ENCODE measurements at regions not wholly inside any gene's neighbourhood (a gene's known extent, or its start where the extent isn't known, plus 50 kb on each side); places are given as distances from the start of the nearest gene placed in this dataset.

DNA sequence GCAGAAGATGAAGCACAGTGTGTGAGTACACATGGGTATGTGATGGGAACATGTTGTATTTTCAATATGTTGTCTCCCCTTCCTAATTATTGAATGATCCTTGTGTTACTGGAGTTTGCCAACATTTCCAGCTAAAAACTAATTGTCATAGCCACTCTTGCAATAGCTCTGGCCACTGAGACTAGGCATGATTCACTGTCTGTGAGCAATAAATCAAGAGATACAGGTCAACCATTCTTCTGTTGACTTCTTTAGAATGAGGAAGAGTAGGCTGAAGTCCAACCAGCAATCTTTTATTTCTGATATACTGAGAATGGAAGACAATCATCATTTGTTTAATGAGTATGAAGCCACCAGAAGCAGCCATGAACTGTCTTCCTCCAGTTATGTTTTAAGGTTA lies 413.9 kb downstream of the SLITRK5 start:
- no peaks in the 10 kb centered on the region for H3K36me3 Mint-ChIP-seq
- ATAC-seq: no peak

DNA sequence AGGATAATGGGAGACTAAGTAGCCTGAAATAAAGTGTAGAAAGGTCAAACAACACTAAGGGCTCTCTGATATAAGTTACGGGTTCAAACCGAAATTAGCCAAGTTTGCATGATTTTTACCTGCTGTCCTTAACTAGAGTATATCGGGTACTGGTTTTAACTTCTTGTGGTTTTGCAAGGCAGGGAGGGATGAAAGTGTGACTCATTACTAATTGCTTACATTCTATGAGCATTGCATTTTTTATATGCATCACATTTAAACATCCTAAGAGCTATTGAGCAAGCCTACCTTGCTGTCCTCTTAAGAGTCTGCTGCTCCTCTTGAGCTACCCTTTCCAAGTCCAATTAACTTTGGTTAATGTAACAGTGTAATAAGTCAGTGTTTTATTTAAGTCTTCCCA lies 415.4 kb downstream of the SLITRK5 start:
- Mint-ChIP-seq H3K9me3 (peaks cover 16 to 21% of the 10 kb centered on the region in 2 donors), H3K27ac (no peak overlapping the region), H3K36me3 (no peaks in the 10 kb centered on the region)
- no peak for ATAC-seq
- no peak for DNase-seq (ENCODE audit: low spot score in 2 of 2)

More for the DNA sequence above, 413.9 kb downstream of the SLITRK5 start:
- DNase-seq (ENCODE audit: low spot score in 2 of 2): no peak
- Mint-ChIP-seq H3K27ac (no peak overlapping the region), H3K9me3 (peaks cover 10 to 15% of the 10 kb centered on the region in 2 donors)

DNA sequence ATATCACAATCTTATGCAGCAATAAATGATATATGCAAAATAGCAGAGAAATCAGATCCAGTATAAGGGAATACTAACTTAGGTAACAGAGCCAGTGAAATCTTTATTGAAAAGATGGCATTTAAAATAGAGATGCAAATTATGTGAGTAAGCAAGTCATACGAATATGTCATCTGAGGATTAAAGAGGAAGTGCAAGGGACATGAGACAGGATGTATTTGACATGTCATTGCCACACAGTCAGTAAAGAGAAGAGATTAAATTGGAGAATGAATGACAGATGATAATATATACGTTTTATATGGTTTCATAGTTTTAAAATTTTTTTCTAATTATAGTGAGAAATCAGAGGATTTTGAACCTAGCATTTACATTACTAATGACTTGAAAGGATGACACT lies 426.4 kb downstream of the SLITRK5 start:
- peaks cover 5 to 16% of the 10 kb centered on the region in 2 donors for H3K9me3 Mint-ChIP-seq
- ATAC-seq (no peak), DNase-seq (ENCODE audit: low spot score in 2 of 2) (no peak)
- H3K36me3 Mint-ChIP-seq: peaks cover 0 to 6% of the 10 kb centered on the region in 2 donors
- H3K27ac Mint-ChIP-seq: no peak overlapping the region

DNA sequence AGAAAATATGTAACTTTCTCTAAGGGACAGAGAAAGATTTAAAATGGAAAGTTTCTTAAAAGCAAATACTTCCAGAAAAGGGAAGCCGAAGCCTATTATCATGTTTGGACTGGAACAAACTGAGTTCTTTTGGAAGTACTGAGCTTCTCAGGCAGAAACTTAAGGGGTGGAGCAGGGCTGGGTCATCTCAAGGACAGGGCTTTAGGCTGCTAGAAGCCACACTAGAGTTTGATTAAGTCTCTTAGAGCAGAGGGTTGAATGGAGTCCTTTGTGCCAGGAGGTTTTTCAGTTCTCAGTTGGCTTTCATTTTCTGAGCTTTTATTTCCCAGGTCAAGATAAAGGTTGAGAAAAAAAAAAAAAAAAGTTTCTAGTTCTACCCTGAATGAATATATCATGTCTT lies 432.7 kb downstream of the SLITRK5 start:
- no peak for DNase-seq (ENCODE audit: low spot score in 2 of 2)
- Mint-ChIP-seq H3K9me3 (peaks cover 10 to 19% of the 10 kb centered on the region in 2 donors), H3K27ac (no peak overlapping the region), H3K36me3 (no peaks in the 10 kb centered on the region)
- no peak for ATAC-seq

DNA sequence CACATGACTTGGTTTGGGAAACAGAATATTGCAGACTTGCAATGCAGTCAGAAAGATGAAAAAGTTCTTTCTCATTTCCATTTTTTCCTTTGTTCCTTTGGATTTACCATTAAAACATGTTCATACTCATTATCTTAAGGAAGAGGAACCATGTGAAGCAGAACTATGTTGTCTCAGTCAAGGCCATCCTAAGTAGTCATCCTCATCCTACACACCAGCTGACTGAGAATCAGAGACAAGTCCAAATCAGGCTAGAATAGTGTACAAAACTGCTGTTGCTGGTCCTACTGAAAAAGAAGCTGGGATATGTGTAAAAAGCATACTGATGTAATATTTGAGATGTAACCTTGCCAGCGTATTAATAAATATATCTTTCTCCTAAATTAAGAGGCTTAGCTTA lies 433.4 kb downstream of the SLITRK5 start:
- Mint-ChIP-seq H3K27ac (no peak overlapping the region), H3K36me3 (no peaks in the 10 kb centered on the region), H3K9me3 (peaks cover 10 to 19% of the 10 kb centered on the region in 2 donors)
- DNase-seq (ENCODE audit: low spot score in 2 of 2): no peak
- ATAC-seq: no peak

DNA sequence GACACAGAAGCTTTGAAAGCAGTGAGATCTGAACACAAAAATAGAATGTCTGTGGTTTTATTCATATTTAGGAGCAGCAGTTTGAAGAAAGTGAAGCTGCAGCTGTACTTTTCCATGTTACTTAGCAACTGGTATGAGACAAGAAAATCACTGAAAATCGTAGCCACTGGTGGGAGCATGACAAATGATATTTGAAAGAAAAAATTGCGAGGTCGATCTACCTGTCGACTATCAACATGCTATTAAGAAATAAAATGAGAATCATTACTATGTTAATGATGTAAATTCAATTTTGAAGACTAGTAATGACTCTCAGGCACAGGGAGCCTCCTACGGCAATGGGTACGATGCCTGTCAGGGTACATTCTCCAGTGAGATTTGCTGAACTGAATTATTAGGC lies 436.4 kb downstream of the SLITRK5 start:
- Mint-ChIP-seq H3K27ac (no peak overlapping the region), H3K9me3 (peaks cover 5 to 8% of the 10 kb centered on the region in 2 donors), H3K36me3 (no peaks in the 10 kb centered on the region)
- DNase-seq (ENCODE audit: low spot score in 2 of 2) (no peak), ATAC-seq (no peak)

DNA sequence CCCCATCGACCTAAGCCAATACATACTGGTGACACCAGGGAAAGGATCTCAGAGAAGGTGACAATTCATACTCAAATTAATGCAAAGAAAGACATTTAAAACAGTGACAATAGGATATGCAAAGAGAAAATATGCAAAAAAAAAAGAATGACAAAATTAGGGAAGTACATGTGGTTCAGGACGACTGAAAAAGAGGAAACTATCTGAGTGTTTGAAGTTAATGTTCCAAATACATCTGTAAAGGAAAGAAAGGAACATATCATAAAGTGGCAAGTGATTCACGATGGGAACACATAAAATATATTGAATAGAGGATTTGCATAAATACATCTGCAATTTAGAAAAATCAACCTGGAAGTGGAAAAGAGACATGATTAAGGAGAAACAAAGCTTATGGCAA lies 441.4 kb downstream of the SLITRK5 start:
- DNase-seq (ENCODE audit: low spot score in 2 of 2): no peak
- H3K27ac Mint-ChIP-seq: no peak overlapping the region
- no peak for ATAC-seq
- H3K9me3 Mint-ChIP-seq: peaks cover 0 to 6% of the 10 kb centered on the region in 2 donors
- no peaks in the 10 kb centered on the region for H3K36me3 Mint-ChIP-seq

DNA sequence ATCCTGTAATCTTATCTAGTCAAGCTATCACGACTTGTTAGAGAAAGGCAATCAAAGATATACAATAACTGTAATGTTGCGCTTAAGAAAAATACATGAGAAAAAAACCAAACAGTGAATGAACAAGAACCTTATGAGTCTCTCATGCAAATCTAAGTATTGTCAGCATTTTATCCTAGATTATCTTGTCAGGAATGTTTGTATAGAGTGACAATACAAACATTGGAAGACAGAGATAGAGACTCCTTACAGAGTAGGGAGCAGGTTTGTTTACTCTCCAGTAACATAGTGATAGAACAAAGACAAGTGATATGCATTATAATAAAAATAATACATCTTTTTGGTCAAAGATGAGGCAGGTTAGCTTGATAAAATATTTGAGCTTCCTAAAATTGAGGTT lies 444.8 kb downstream of the SLITRK5 start:
- ATAC-seq: no peak
- Mint-ChIP-seq H3K9me3 (peaks cover 0 to 6% of the 10 kb centered on the region in 2 donors), H3K27ac (no peak overlapping the region), H3K36me3 (no peaks in the 10 kb centered on the region)
- DNase-seq (ENCODE audit: low spot score in 2 of 2): no peak

DNA sequence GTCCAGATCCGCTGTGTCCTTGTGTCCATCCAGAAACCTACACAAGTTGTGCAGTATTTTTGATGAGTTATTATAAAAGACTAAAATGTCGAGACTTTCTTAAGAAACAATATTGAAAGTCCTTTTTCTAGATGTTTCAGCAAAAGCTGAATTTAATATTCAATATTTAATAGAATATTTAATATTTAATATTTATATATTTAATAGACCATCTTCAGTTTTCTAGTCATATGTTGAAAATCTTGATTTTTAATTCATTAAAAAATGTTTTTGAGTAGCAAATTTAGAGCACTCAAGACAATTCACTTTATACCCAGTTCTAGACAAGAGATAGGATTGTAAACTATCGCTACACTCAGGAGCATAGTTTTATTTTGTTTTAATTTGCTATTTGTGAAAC lies 447.8 kb downstream of the SLITRK5 start:
- H3K9me3 Mint-ChIP-seq: peaks cover 0 to 7% of the 10 kb centered on the region in 2 donors

DNA sequence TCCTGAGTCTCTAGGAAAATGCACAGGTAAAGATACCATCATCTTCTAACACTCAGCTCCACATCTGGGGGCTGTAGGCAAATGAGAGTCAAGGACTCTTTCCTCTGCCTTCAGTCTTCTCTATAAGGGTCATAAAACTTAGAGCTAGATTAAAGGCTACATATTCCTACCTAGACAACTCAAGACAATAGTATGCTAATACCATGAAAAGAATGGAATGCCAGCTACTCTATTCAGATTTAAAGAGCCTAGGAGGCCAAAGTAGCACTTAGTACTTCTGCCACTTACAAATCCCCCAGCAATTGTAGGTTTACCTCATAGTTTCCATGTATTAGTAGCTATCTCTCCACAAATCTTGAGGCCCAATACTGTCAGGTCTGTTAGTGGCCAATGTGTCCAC lies 453.0 kb downstream of the SLITRK5 start:
- DNase-seq (ENCODE audit: low spot score in 2 of 2) (no peak), ATAC-seq (no peak)
- Mint-ChIP-seq H3K36me3 (no peaks in the 10 kb centered on the region), H3K9me3 (peaks cover 9 to 11% of the 10 kb centered on the region in 2 donors), H3K27ac (no peak overlapping the region)

More for the DNA sequence above, 447.8 kb downstream of the SLITRK5 start:
- Mint-ChIP-seq H3K36me3 (no peaks in the 10 kb centered on the region), H3K27ac (no peak overlapping the region)
- DNase-seq (ENCODE audit: low spot score in 2 of 2): no peak
- ATAC-seq: no peak

DNA sequence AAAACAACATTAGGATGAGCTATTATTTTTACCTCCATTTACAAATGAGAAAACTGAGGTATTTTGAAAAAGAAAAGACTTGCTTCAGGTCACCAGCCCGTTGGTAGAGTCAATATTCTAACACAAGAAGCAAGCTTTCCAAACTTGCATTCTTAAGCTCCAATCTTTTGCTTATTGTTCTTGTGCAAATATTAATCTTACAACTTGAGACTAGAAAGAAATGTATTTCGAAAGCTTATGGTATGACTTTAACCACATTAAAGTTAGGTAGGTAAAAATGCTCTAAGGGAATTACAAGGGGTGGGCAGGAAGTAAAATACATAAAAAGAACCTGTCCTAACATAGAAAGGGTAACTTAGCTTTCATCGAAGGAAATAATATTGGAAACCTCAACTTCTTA lies 453.9 kb downstream of the SLITRK5 start:
- Mint-ChIP-seq H3K9me3 (peaks cover 9 to 11% of the 10 kb centered on the region in 2 donors), H3K27ac (no peak overlapping the region), H3K36me3 (no peaks in the 10 kb centered on the region)
- ATAC-seq: no peak
- no peak for DNase-seq (ENCODE audit: low spot score in 2 of 2)

DNA sequence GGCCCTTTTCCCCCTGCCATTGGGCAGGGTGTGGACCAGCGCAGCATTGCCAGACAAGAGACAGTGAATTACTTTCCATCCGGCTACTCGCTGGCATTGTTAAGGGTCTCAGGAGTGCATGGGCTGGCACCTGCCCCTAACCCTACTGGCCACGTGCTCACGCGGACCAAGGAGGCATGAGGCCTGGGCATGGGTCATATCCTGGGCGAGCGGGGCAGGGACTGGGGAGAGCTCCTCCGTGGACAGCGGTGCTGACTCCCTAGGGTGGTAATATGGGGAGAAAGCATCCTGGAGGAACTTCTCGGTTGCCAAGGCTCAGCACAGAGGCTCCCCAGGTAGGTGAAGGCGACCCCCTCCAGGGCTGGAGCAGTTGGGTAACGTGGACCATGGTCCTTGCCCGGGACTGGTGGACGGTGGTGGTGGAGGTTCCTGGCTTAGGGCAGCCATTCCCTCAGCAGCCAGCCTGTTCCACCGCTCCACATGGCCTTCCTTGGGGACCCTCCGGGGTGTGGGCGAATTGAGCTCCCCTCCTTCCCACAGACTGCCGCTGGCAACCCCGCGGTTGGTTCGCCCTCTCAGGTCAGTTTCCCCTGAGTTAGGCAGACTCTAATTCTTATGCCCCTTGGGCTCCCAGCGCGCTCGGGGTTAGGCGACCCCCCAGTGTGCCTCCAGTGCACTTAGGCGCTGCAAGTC lies 465.1 kb downstream of the SLITRK5 start:
- Mint-ChIP-seq H3K36me3 (no peaks in the 10 kb centered on the region), H3K27ac (no peak overlapping the region), H3K9me3 (peaks cover 9 to 16% of the 10 kb centered on the region in 2 donors)
- ATAC-seq (no peak), DNase-seq (ENCODE audit: low spot score in 2 of 2) (no peak)

DNA sequence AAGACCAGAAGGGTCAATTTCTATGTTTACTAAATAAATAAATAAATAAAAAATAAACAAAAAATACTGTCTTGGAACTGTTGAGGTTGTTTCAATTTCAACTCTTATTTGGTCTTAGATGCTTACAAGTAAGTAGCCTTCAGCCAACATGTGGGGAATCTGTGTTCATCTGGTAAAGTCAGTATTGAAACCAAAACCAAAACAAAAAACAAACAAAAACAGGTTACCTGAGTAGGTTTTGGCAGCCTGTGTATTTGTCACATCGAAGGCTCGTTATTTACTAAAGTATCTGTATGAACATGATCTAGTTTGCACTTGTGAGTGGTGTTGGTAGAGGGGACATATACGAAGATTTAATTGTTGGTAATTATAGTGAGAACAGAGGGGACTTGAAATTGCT lies 471.5 kb downstream of the SLITRK5 start:
- ATAC-seq: no peak
- DNase-seq (ENCODE audit: low spot score in 2 of 2): no peak
- H3K36me3 Mint-ChIP-seq: peaks cover 0 to 6% of the 10 kb centered on the region in 2 donors
- H3K9me3 Mint-ChIP-seq: peaks cover 3 to 20% of the 10 kb centered on the region in 2 donors
- no peak overlapping the region for H3K27ac Mint-ChIP-seq

DNA sequence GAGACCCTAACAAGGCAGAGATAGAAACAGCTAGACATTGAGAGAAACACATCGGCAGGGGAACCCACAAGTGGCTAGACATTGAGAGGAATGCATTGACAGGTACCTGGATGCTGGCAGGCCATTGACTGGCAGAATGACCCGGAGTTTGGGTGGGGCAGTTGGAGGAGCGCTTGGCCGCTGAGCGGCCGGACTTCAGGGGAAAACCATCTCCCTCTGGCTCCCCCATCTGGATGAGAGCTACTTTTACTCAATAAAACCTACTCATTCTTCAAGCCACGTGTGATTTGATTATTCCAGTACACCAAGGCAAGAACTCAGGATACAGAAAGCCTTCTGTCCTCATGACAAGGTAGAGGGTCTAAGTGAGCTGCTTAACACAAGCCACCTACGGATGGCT lies 473.4 kb downstream of the SLITRK5 start:
- DNase-seq (ENCODE audit: low spot score in 2 of 2) (no peak), ATAC-seq (no peak)
- Mint-ChIP-seq H3K27ac (no peak overlapping the region), H3K36me3 (peaks cover 0 to 6% of the 10 kb centered on the region in 2 donors), H3K9me3 (peaks cover 0 to 13% of the 10 kb centered on the region in 2 donors)

DNA sequence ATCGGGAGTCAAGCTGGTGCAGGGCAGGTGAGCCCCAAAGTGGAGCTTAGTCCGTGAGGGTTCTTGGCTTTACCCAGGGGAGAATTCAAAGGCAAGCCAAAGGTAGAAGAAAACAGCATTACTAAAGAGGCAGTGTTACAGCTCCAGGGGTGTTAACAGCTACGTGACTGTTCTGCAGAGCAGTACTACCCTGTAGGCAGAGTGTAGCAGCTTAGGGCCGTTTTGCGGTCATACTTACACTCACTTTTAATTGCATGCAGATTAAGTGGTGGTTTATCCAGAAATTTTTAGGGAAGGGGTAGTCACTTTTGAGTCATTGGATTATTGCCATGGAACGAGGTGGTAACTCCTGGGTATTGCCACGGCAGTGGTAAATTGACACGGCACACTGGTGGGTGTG lies 482.2 kb downstream of the SLITRK5 start:
- no peak for DNase-seq (ENCODE audit: low spot score in 2 of 2)
- Mint-ChIP-seq H3K36me3 (no peaks in the 10 kb centered on the region), H3K9me3 (peaks cover 0 to 11% of the 10 kb centered on the region in 2 donors), H3K27ac (no peak overlapping the region)
- no peak for ATAC-seq

DNA sequence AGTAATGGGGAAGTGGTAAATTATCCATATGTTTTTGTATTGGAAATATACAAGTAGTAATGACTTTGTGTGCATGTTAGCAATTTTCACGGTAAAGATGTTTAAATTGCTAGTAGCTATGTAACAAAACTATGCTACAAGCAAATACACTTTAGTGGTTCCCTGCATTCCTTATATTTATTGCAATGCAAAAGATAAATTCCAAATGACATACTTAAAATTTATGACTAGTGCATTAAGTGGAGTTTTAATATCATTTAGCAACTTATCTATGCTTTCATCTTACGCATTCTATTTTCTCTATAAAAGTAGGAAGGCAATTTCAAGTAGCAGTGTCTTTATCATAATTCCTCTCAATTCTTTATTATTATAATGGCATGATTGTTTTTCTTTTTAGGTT lies 482.8 kb downstream of the SLITRK5 start:
- DNase-seq (ENCODE audit: low spot score in 2 of 2) (no peak), ATAC-seq (no peak)
- Mint-ChIP-seq H3K9me3 (peaks cover 0 to 11% of the 10 kb centered on the region in 2 donors), H3K36me3 (no peaks in the 10 kb centered on the region), H3K27ac (no peak overlapping the region)

DNA sequence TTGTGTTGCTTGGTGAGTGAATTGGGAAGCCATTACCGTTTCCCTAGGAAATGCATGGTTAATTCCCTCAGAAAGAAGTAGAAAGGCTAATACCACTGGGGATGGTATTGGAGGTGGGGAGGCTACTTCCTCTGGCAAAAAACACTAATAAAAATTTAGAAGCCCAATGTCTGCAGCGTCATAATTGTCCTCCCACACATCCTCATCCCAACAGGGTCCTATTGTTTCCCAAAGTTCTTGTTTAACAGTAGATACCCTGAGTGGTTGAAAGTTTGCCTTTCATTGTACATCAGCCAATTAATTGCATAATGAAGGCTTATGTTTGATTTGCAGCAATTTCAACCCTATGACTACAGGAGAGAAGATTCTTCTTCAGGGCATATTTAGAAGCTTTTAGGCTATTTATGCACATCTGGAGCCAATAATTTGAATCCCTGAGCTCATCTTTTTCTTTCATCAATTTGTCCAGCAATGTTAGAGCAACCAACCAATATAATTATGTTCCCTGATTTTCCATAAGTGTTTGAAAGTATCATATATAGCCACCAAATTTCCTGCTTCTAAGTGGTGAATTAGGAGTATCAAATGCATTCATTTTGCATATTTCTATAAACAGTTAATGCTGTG lies 491.0 kb downstream of the SLITRK5 start:
- Mint-ChIP-seq H3K27ac (no peak overlapping the region), H3K9me3 (peaks cover 0 to 10% of the 10 kb centered on the region in 2 donors), H3K36me3 (no peaks in the 10 kb centered on the region)
- ATAC-seq (no peak), DNase-seq (ENCODE audit: low spot score in 2 of 2) (no peak)

DNA sequence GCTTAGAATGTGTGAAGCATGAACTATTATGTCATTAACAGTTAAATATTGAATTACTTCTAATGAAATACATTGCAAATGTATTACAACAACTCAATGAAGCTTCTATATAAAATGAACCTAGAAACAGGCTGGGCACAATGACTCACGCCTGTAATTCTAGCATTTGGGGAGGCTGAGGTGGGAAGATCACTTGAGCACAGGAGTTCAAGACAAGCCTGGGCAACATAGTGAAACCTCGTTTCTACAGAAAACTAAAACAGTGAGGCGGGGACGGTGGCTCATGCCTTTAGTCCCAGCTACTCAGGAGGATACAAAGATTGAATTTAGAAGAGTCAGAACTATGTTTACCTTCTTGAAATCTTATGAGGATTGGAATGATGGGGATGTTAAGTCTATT lies 505.1 kb downstream of the SLITRK5 start:
- Mint-ChIP-seq H3K36me3 (no peaks in the 10 kb centered on the region), H3K27ac (no peak overlapping the region), H3K9me3 (peaks cover 4 to 12% of the 10 kb centered on the region in 2 donors)
- ATAC-seq: no peak
- no peak for DNase-seq (ENCODE audit: low spot score in 2 of 2)
